Mesenchymal stem cell (in vitro differentiated cells and primary cell): ENCODE measurements at regions not wholly inside any gene's neighbourhood (a gene's known extent, or its start where the extent isn't known, plus 50 kb on each side); places are given as distances from the start of the nearest gene placed in this dataset.

Experiments
- DNase-seq: peaks from one replicate; pipeline ENCODE4 v3.0.0-alpha.2; 2013
- H2AFZ ChIP-seq: one replicate; pipeline ENCODE4 v1.6.1; 2013; ENCODE audit warnings: low read depth, mild to moderate bottlenecking, control low read depth, inconsistent platforms, low read length, moderate library complexity
- H2AK5ac ChIP-seq: 2 replicates; pipeline ENCODE4 v1.6.1; 2013; ENCODE audit warnings: low read length, moderate library complexity, mild to moderate bottlenecking, inconsistent platforms; ENCODE audit not compliant: severe bottlenecking
- H2BK120ac ChIP-seq: one replicate; pipeline ENCODE4 v1.6.1; 2013; ENCODE audit warnings: low read depth, mild to moderate bottlenecking, inconsistent platforms, low read length, moderate library complexity
- H2BK12ac ChIP-seq, 2 experiments: one replicate each; pipeline ENCODE4 v1.6.1; 2013; ENCODE audit warnings: inconsistent platforms in 2 of 2, low read length in 2 of 2, mild to moderate bottlenecking in 2 of 2, moderate library complexity in 2 of 2, control low read depth in 1 of 2
- H2BK15ac ChIP-seq: one replicate; pipeline ENCODE4 v1.6.1; 2013; ENCODE audit warnings: mild to moderate bottlenecking, low read depth, inconsistent platforms; ENCODE audit not compliant: poor library complexity, severe bottlenecking
- H2BK5ac ChIP-seq: 2 replicates; pipeline ENCODE4 v1.6.1; 2013; ENCODE audit warnings: low read depth, mild to moderate bottlenecking, low read length, control low read depth, inconsistent platforms; ENCODE audit not compliant: poor library complexity, severe bottlenecking
- H3K14ac ChIP-seq, 2 experiments: one replicate each; pipeline ENCODE4 v1.6.1; 2013; ENCODE audit warnings: inconsistent platforms in 2 of 2, low read length in 2 of 2, control low read depth in 1 of 2, mild to moderate bottlenecking in 1 of 2, moderate library complexity in 1 of 2
- H3K18ac ChIP-seq, 2 experiments: one replicate each; pipeline ENCODE4 v1.6.1; 2013; ENCODE audit warnings: inconsistent platforms in 2 of 2, low read length in 2 of 2, control low read depth in 1 of 2, low read depth in 1 of 2, mild to moderate bottlenecking in 1 of 2
- H3K23ac ChIP-seq, 2 experiments: one replicate each; pipeline ENCODE4 v1.6.1; 2013; ENCODE audit warnings: inconsistent platforms in 2 of 2, low read length in 2 of 2, mild to moderate bottlenecking in 2 of 2, moderate library complexity in 2 of 2, control low read depth in 1 of 2
- H3K27ac ChIP-seq: 2 replicates; pipeline ENCODE4 v1.5.1; 2013; ENCODE audit warnings: mild to moderate bottlenecking, moderate library complexity, low read length, control low read depth, inconsistent platforms; ENCODE audit not compliant: poor library complexity, severe bottlenecking
- H3K27me3 ChIP-seq, 2 experiments: 2 replicates each; pipeline versions ENCODE4 v1.6.1 to v1.7.0; 2013; ENCODE audit warnings: low read length in 2 of 2, mild to moderate bottlenecking in 2 of 2, moderate library complexity in 2 of 2, control low read depth in 1 of 2, inconsistent platforms in 1 of 2; ENCODE audit not compliant: control insufficient read depth in 1 of 2, insufficient read depth in 1 of 2
- H3K36me3 ChIP-seq, 2 experiments: 2 replicates each; pipeline versions ENCODE4 v1.6.1 to v1.7.0; 2013; ENCODE audit warnings: low read length in 2 of 2, control low read depth in 1 of 2, inconsistent platforms in 1 of 2, low read depth in 1 of 2, mild to moderate bottlenecking in 1 of 2; ENCODE audit not compliant: insufficient read depth in 2 of 2, control insufficient read depth in 1 of 2
- H3K4ac ChIP-seq, 2 experiments: one replicate each; pipeline ENCODE4 v1.6.1; 2013; ENCODE audit warnings: inconsistent platforms in 2 of 2, low read length in 2 of 2, mild to moderate bottlenecking in 2 of 2, moderate library complexity in 2 of 2, control low read depth in 1 of 2, low read depth in 1 of 2
- H3K4me1 ChIP-seq: 2 replicates; pipeline ENCODE4 v1.6.1; 2013; ENCODE audit warnings: low read depth, low read length, control low read depth; ENCODE audit not compliant: control insufficient read depth, insufficient read depth
- H3K4me2 ChIP-seq: 2 replicates; pipeline ENCODE4 v1.6.1; 2013; ENCODE audit warnings: low read length, mild to moderate bottlenecking, inconsistent platforms; ENCODE audit not compliant: poor library complexity, severe bottlenecking
- H3K4me3 ChIP-seq, 2 experiments: 2 replicates each; pipeline versions ENCODE4 v1.5.1 to v1.7.0; 2013; ENCODE audit warnings: low read length in 2 of 2, mild to moderate bottlenecking in 2 of 2, control low read depth in 1 of 2, low read depth in 1 of 2; ENCODE audit not compliant: insufficient read depth in 1 of 2
- H3K79me1 ChIP-seq: replicated peaks from 2 replicates; pipeline ENCODE4 v1.6.1; 2013; ENCODE audit warnings: mild to moderate bottlenecking, control low read depth, low read length, inconsistent platforms; ENCODE audit not compliant: poor library complexity, severe bottlenecking
- H3K9ac ChIP-seq: 2 replicates; pipeline ENCODE4 v1.7.0; 2013; ENCODE audit warnings: mild to moderate bottlenecking, low read length, moderate library complexity
- H3K9me3 ChIP-seq: 2 replicates; pipeline ENCODE4 v1.7.0; 2013; ENCODE audit warnings: mild to moderate bottlenecking, low read length; ENCODE audit not compliant: control insufficient read depth
- H4K8ac ChIP-seq: one replicate; pipeline ENCODE4 v1.6.1; 2013; ENCODE audit warnings: inconsistent platforms, mild to moderate bottlenecking, low read length, moderate library complexity
- H4K91ac ChIP-seq: one replicate; pipeline ENCODE4 v1.6.1; 2013; ENCODE audit warnings: mild to moderate bottlenecking, low read length, inconsistent platforms
- WGBS: methylation state at CpG from one replicate; pipeline ENCODE4 v1.1.7; 2013; ENCODE audit warnings: mixed read lengths; 5-methylcytosine and 5-hydroxymethylcytosine counted together

GRCh38 chr7:124168616-124169015, 135.7 kb upstream of the TMEM229A start:
- Histone ChIP-seq H2AFZ (no peak overlapping the region), H3K9me3 (no peaks in the 10 kb centered on the region), H3K27ac (no peak overlapping the region), H4K8ac (no peak overlapping the region), H3K4ac (no peak overlapping the region), H4K91ac (no peak overlapping the region), H2BK5ac (no peak overlapping the region), H3K36me3 (no peaks in the 10 kb centered on the region), H3K14ac (no peak overlapping the region), H3K23ac (no peak overlapping the region), H3K4me3 (no peak overlapping the region), H2BK120ac (no peak overlapping the region), H3K4me1 (no peaks in the 10 kb centered on the region), H3K27me3 (no peaks in the 10 kb centered on the region), H2BK15ac (no peak overlapping the region), H3K79me1 (no peaks in the 10 kb centered on the region), H2BK12ac (no peak overlapping the region), H3K9ac (no peak overlapping the region), H3K18ac (no peak overlapping the region), H2AK5ac (no peak overlapping the region), H3K4me2 (no peak overlapping the region)
- DNase-seq: no peak
- WGBS: 100% methylated on average over 2 of the region's 2 CpGs

- H2BK5ac ChIP-seq: no peak overlapping the region
- no peak overlapping the region for H3K4me3 ChIP-seq
- no peaks in the 10 kb centered on the region for H3K36me3 ChIP-seq
- H3K14ac ChIP-seq: no peak overlapping the region
- H3K4me2 ChIP-seq: no peak overlapping the region
- H4K91ac ChIP-seq: no peak overlapping the region
- no peaks in the 10 kb centered on the region for H3K27me3 ChIP-seq
- H2BK15ac ChIP-seq: no peak overlapping the region
- H2BK12ac ChIP-seq: no peak overlapping the region
- H3K79me1 ChIP-seq: no peaks in the 10 kb centered on the region
- H2AFZ ChIP-seq: no peak overlapping the region
- H3K4ac ChIP-seq: no peak overlapping the region
- DNase-seq: no peak
- H3K9me3 ChIP-seq: no peaks in the 10 kb centered on the region
- no peak overlapping the region for H2BK120ac ChIP-seq
- no peak overlapping the region for H3K27ac ChIP-seq
- no peak overlapping the region for H3K18ac ChIP-seq
- H3K4me1 ChIP-seq: no peaks in the 10 kb centered on the region
- H3K23ac ChIP-seq: no peak overlapping the region
- H2AK5ac ChIP-seq: no peak overlapping the region
- H3K9ac ChIP-seq: no peak overlapping the region
- H4K8ac ChIP-seq: no peak overlapping the region
These were observed 129.8 kb upstream of the TMEM229A start for GRCh38 chr7:124162667-124163066.

- no peak overlapping the region for H3K27ac ChIP-seq
- no peak overlapping the region for H2BK12ac ChIP-seq
- H3K4me2 ChIP-seq: no peak overlapping the region
- no peak overlapping the region for H3K4me3 ChIP-seq
- H2AFZ ChIP-seq: no peak overlapping the region
- no peak overlapping the region for H3K9ac ChIP-seq
- H3K4ac ChIP-seq: no peak overlapping the region
- H3K23ac ChIP-seq: no peak overlapping the region
- H4K8ac ChIP-seq: no peak overlapping the region
- no peaks in the 10 kb centered on the region for H3K27me3 ChIP-seq
- no peak overlapping the region for H3K18ac ChIP-seq
- no peak overlapping the region for H2AK5ac ChIP-seq
- no peak overlapping the region for H2BK120ac ChIP-seq
- no peaks in the 10 kb centered on the region for H3K4me1 ChIP-seq
- H2BK5ac ChIP-seq: no peak overlapping the region
- no peak overlapping the region for H4K91ac ChIP-seq
- peak; percentile 49 for DNase-seq
- no peaks in the 10 kb centered on the region for H3K9me3 ChIP-seq
- WGBS: 60% methylated on average over 1 of the region's 3 CpGs
- no peak overlapping the region for H2BK15ac ChIP-seq
- H3K79me1 ChIP-seq: no peaks in the 10 kb centered on the region
- no peaks in the 10 kb centered on the region for H3K36me3 ChIP-seq
- H3K14ac ChIP-seq: no peak overlapping the region
These were observed 122.7 kb upstream of the TMEM229A start for GRCh38 chr7:124155432-124156022.

GRCh38 chr7:124152859-124153692, 120.2 kb upstream of the TMEM229A start:
- H2BK5ac ChIP-seq: no peak overlapping the region
- no peak overlapping the region for H3K27ac ChIP-seq
- no peak overlapping the region for H4K91ac ChIP-seq
- H3K27me3 ChIP-seq: no peaks in the 10 kb centered on the region
- 92% methylated on average over 1 of the region's 1 CpG for WGBS
- no peak overlapping the region for H4K8ac ChIP-seq
- no peak overlapping the region for H3K9ac ChIP-seq
- no peak overlapping the region for H3K4me3 ChIP-seq
- H3K4ac ChIP-seq: no peak overlapping the region
- DNase-seq: peak; percentile 76
- H3K4me2 ChIP-seq: no peak overlapping the region
- no peak overlapping the region for H3K23ac ChIP-seq
- H2BK120ac ChIP-seq: no peak overlapping the region
- no peak overlapping the region for H3K14ac ChIP-seq
- no peak overlapping the region for H2AK5ac ChIP-seq
- H2BK15ac ChIP-seq: no peak overlapping the region
- no peaks in the 10 kb centered on the region for H3K79me1 ChIP-seq
- H3K36me3 ChIP-seq: no peaks in the 10 kb centered on the region
- H3K18ac ChIP-seq: no peak overlapping the region
- no peak overlapping the region for H2BK12ac ChIP-seq
- H3K9me3 ChIP-seq: no peaks in the 10 kb centered on the region
- H3K4me1 ChIP-seq: no peaks in the 10 kb centered on the region
- H2AFZ ChIP-seq: no peak overlapping the region
